ENCODE measurements at regions not wholly inside any gene's neighbourhood (a gene's known extent, or its start where the extent isn't known, plus 50 kb on each side); places are given as distances from the start of the nearest gene placed in this dataset.

GRCh38 chr10:63744060-63744941 is 223.1 kb downstream of the REEP3 start:
- Histone ChIP-seq H3K27ac (no peak overlapping the region), H3K4me3 (no peak overlapping the region)
- DNase-seq (ENCODE audit: low spot score), result no peak
- no peak for TF ChIP-seq CTCF (IDR thresholded peaks at IDR 0.05)

GRCh38 chr10:63749915-63750314 is 228.7 kb downstream of the REEP3 start:
- Histone ChIP-seq H3K27ac (no peak overlapping the region), H3K4me3 (no peak overlapping the region)
- DNase-seq (ENCODE audit: low spot score), result no peak
- TF ChIP-seq CTCF (IDR thresholded peaks at IDR 0.05), result no peak

- H3K4me3 ChIP-seq, result no peak overlapping the region
Measured at GRCh38 chr10:63751836-63752235, 230.6 kb downstream of the REEP3 start.

GRCh38 chr10:63752318-63752717 is 231.1 kb downstream of the REEP3 start:
- TF ChIP-seq CTCF (IDR thresholded peaks at IDR 0.05), result no peak
- Histone ChIP-seq H3K4me3 (no peak overlapping the region), H3K27ac (no peak overlapping the region)
- DNase-seq (ENCODE audit: low spot score), result no peak

More at GRCh38 chr10:63751836-63752235, 230.6 kb downstream of the REEP3 start:
- no peak for DNase-seq (ENCODE audit: low spot score)
- no peak for TF ChIP-seq CTCF (IDR thresholded peaks at IDR 0.05)
- no peak overlapping the region for H3K27ac ChIP-seq

- no peak overlapping the region for H3K4me3 ChIP-seq
- H3K27ac ChIP-seq, result no peak overlapping the region
- DNase-seq (ENCODE audit: low spot score), result no peak
Measured at GRCh38 chr10:63753808-63754207, 232.6 kb downstream of the REEP3 start.

GRCh38 chr10:63755441-63755840 is 234.2 kb downstream of the REEP3 start:
- Histone ChIP-seq H3K4me3 (no peak overlapping the region), H3K27ac (no peak overlapping the region)
- TF ChIP-seq CTCF (IDR thresholded peaks at IDR 0.05), result no peak
- DNase-seq (ENCODE audit: low spot score), result no peak

More at GRCh38 chr10:63753808-63754207, 232.6 kb downstream of the REEP3 start:
- TF ChIP-seq CTCF (IDR thresholded peaks at IDR 0.05), result no peak

GRCh38 chr10:63757067-63757466 is 235.9 kb downstream of the REEP3 start:
- DNase-seq (ENCODE audit: low spot score), result no peak
- no peak overlapping the region for H3K4me3 ChIP-seq
- H3K27ac ChIP-seq, result no peak overlapping the region
- TF ChIP-seq CTCF (IDR thresholded peaks at IDR 0.05), result no peak

All from coronary artery (tissue), 2 donors.